ENCODE measurements at regions not wholly inside any gene's neighbourhood (a gene's known extent, or its start where the extent isn't known, plus 50 kb on each side); places are given as distances from the start of the nearest gene placed in this dataset.

DNA sequence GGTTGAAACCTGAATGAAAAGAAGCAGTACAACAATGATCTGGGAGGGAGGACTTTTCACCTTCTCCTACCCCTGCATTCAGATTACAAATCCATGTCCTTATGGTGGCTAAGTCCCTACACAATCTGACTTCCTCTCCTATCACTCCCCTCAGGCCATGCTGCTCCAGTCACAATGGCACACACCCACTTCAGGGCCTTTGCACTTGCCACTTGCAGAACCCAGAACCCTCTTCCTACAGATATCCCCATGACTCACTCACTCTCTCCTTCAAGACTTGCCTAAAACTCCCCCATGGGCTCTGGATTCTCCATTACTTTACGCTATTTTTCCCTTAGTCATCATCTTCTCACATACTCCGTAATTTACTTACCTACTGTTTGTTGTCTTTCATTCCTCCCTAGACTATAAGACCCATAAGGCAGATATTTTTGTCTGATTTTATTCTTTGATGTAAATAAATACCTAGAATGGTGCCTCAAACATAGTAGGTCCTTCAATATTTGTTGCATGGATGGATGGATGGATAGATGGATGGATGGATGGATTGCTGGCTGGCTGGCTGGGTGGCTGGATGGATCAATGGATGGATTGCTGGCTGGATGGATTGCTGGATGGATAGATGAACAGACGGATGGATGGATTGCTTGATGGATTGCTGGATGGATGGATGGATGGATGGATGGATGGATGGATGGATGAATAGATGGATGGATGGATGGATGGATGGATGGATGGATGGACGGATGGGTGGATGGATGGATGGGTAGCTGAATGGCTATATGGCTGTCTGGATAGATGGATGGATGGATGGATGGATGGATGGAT, 94.7 kb upstream of the NAV2 start:
- no peak overlapping the region for H3K4me2 ChIP-seq (ENCODE audit: control insufficient read depth, insufficient read depth)
- H3K79me2 ChIP-seq (ENCODE audit: control insufficient read depth, insufficient read depth, low read length): no peaks in the 10 kb centered on the region
- ATAC-seq: no peak
- POLR2A ChIA-PET: interaction anchor here (0.6 kb wide), 1 partner anchor 491 kb away, joined by 4 read pairs; no protein-coding TSS in a partner anchor
- H3K9me3 ChIP-seq (replicated peaks; ENCODE audit: control insufficient read depth, insufficient read depth, low read length): no peaks in the 10 kb centered on the region
- BruUV-seq (replicated peaks): no TSS peak
- DNase-seq (ENCODE audit: low read depth, low spot score): no peak
- H3K4me1 ChIP-seq (ENCODE audit: control insufficient read depth, insufficient read depth, low read length): no peaks in the 10 kb centered on the region
- H3K9ac ChIP-seq (ENCODE audit: control insufficient read depth, insufficient read depth, low read length): no peak overlapping the region
- no peaks in the 10 kb centered on the region for H3K36me3 ChIP-seq (ENCODE audit: control insufficient read depth in 2 of 2, insufficient read depth in 2 of 2, low read length in 1 of 2)
- H2AFZ ChIP-seq (ENCODE audit: control insufficient read depth, low read depth, low read length): no peak overlapping the region
- intact Hi-C loops (cut with micrococcal nuclease; ENCODE audit: unreplicated experiment) (no loop called here), in situ Hi-C loops (cut with MboI) (no loop called here)
- 22% methylated on average over 4 of the region's 4 CpGs for WGBS (ENCODE audit: insufficient coverage, insufficient replicate concordance, low lambda C conversion rate, missing lambda C conversion rate)
- no peak overlapping the region for H3K27ac ChIP-seq (ENCODE audit: control insufficient read depth, insufficient read depth)
- H3K4me3 ChIP-seq: no peak overlapping the region
- RAD21 ChIA-PET (ENCODE audit: unreplicated experiment): no interaction called here
- no peak for FAIRE-seq
- SMC1A ChIA-PET (ENCODE audit: uncharacterized antibody, unreplicated experiment): no interaction called here
- CTCF ChIA-PET: no interaction called here
- H4K20me1 ChIP-seq (ENCODE audit: control insufficient read depth, insufficient read depth): no peaks in the 10 kb centered on the region
- no peaks in the 10 kb centered on the region for H3K27me3 ChIP-seq (replicated peaks in 1 of 2; ENCODE audit: control insufficient read depth in 2 of 2, insufficient read depth in 2 of 2, low read length in 1 of 2)
- no peak for TF ChIP-seq NFXL1 (IDR thresholded peaks at IDR 0.05; ENCODE audit: borderline replicate concordance)
- TF ChIP-seq POLR2AphosphoS2 (IDR thresholded peaks at IDR 0.05; ENCODE audit: low read depth, low read length): no peak
- no peak for TF ChIP-seq ZNF622 (IDR thresholded peaks at IDR 0.05)
- TF ChIP-seq, protein P1, sequence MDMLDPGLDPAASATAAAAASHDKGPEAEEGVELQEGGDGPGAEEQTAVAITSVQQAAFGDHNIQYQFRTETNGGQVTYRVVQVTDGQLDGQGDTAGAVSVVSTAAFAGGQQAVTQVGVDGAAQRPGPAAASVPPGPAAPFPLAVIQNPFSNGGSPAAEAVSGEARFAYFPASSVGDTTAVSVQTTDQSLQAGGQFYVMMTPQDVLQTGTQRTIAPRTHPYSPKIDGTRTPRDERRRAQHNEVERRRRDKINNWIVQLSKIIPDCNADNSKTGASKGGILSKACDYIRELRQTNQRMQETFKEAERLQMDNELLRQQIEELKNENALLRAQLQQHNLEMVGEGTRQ (IDR thresholded peaks at IDR 0.05; ENCODE audit: borderline replicate concordance, low read depth, low read length): no peak
- no peak for TF ChIP-seq ATF3 (IDR thresholded peaks at IDR 0.05; ENCODE audit: borderline replicate concordance, extremely low read depth, low read depth, low read length)
- no peak for TF ChIP-seq CUX1 (IDR thresholded peaks at IDR 0.05; ENCODE audit: insufficient replicate concordance, low read depth, low read length)
- TF ChIP-seq JUND (IDR thresholded peaks at IDR 0.05; ENCODE audit: low read depth, low read length): no peak
- TF ChIP-seq TAF1 (IDR thresholded peaks at IDR 0.05; ENCODE audit: borderline replicate concordance, low read depth, low read length): no peak
- no peak for TF ChIP-seq RB1 (IDR thresholded peaks at IDR 0.05; ENCODE audit: borderline replicate concordance)
- TF ChIP-seq IRF4 (IDR thresholded peaks at IDR 0.05; ENCODE audit: low read depth, low read length): no peak
- TF ChIP-seq CBX3 (IDR thresholded peaks at IDR 0.05; ENCODE audit: borderline replicate concordance, low read depth): no peak

All from GM12878 (cell line).